Motor neuron (in vitro differentiated cells): ENCODE measurements at regions not wholly inside any gene's neighbourhood (a gene's known extent, or its start where the extent isn't known, plus 50 kb on each side); places are given as distances from the start of the nearest gene placed in this dataset.
A peak's percentile ranks its signal among the peaks of the same experiment; 100 is the strongest.

Experiments used
- ATAC-seq, 8 experiments: fragments of 200-7000 bp; cut with Tn5 transposase; replicated peaks in 6 of 8; 2 replicates each; pipeline ENCODE4 v1.8.0; 2021; ENCODE audit warnings: mild to moderate bottlenecking in 8 of 8, moderate library complexity in 8 of 8
- H3K27ac ChIP-seq, 2 donors: fragments of 250-450 bp; sonication (Bioruptor Pico); 2 replicates each; pipeline ENCODE4 v1.9.0; 2021; ENCODE audit warnings: antibody characterized with exemption in 2 of 2, mild to moderate bottlenecking in 2 of 2, moderate library complexity in 1 of 2
- H3K4me1 ChIP-seq, 2 donors: fragments of 250-450 bp; sonication (Bioruptor Pico); replicated peaks in 1 of 2; 2 replicates each; pipeline ENCODE4 v1.6.1; 2021; ENCODE audit warnings: antibody characterized with exemption in 2 of 2, mild to moderate bottlenecking in 2 of 2, moderate library complexity in 1 of 2
- H3K4me3 ChIP-seq, 5 donors: fragments of 250-450 bp; sonication (Bioruptor Pico); 2 replicates each; pipeline ENCODE4 v1.9.0; 2021; ENCODE audit warnings: antibody characterized with exemption in 5 of 5, mild to moderate bottlenecking in 5 of 5, moderate library complexity in 4 of 5
- WGBS, 10 experiments: fragments of 450-650 bp; shearing (Covaris generic); methylation state at CpG; one replicate each; pipeline ENCODE4 v1.0.0; 2022; 5-methylcytosine and 5-hydroxymethylcytosine counted together
- in situ Hi-C, 9 experiments: fragments of 400-800 bp; cut with MboI; loops; one replicate each; pipeline ENCODE4 v1.15.0; 2021; ENCODE audit warnings: low sequenced_read_pairs in 9 of 9, low pct_unique_long_range_greater_than_20kb in 2 of 9; ENCODE audit not compliant: unreplicated experiment in 9 of 9

GRCh38 chr7:52269669-52270068, 765.8 kb upstream of the POM121L12 start:
- Histone ChIP-seq H3K4me1 (no peaks in the 10 kb centered on the region), H3K4me3 (no peak overlapping the region), H3K27ac (no peak overlapping the region)
- WGBS, 10 experiments: 0 to 92% (median 65%) methylated on average over 2 of the region's 2 CpGs; no CpG with 5 or more reads in 1 of the 10 experiments
- in situ Hi-C loops: no loop called here
- no peak for ATAC-seq

- Histone ChIP-seq H3K4me3 (no peak overlapping the region), H3K27ac (no peak overlapping the region), H3K4me1 (peaks cover 0 to 10% of the 10 kb centered on the region in 2 donors)
- WGBS, 10 experiments: 43 to 100% (median 100%) methylated on average over 1 to 6 of the region's 6 CpGs; no CpG with 5 or more reads in 3 of the 10 experiments
- in situ Hi-C loops: no loop called here
- no peak for ATAC-seq
These were observed 774.4 kb upstream of the POM121L12 start for GRCh38 chr7:52261057-52261456.

- ATAC-seq: peak in 3 of 8 experiments; percentile 53 to 73 (median 57)
- no peak overlapping the region for H3K27ac ChIP-seq
- in situ Hi-C loops: no loop called here
- 0 to 91% (median 55%) methylated on average over 1 to 5 of the region's 6 CpGs; no CpG with 5 or more reads in 2 of the 10 experiments for WGBS, 10 experiments
- H3K4me3 ChIP-seq: no peak overlapping the region
- H3K4me1 ChIP-seq: peaks cover 0 to 10% of the 10 kb centered on the region in 2 donors
These were observed 775.3 kb upstream of the POM121L12 start for GRCh38 chr7:52260046-52260665.

- no peak overlapping the region for H3K27ac ChIP-seq
- no peak overlapping the region for H3K4me3 ChIP-seq
- 8 to 100% (median 89%) methylated on average over 1 to 2 of the region's 2 CpGs; no CpG with 5 or more reads in 1 of the 10 experiments for WGBS, 10 experiments
- in situ Hi-C loops: no loop called here
- H3K4me1 ChIP-seq: peaks cover 3 to 10% of the 10 kb centered on the region in 2 donors
- ATAC-seq: peak in 1 of 8 experiments; percentile 16
These were observed 777.5 kb upstream of the POM121L12 start for GRCh38 chr7:52257890-52258289.

GRCh38 chr7:52254396-52255010, 780.9 kb upstream of the POM121L12 start:
- H3K4me1 ChIP-seq: peaks cover 3 to 10% of the 10 kb centered on the region in 2 donors
- H3K27ac ChIP-seq: no peak overlapping the region
- ATAC-seq: no peak
- H3K4me3 ChIP-seq: no peak overlapping the region
- in situ Hi-C loops: no loop called here
- WGBS, 10 experiments: 0 to 86% (median 36%) methylated on average over 2 to 4 of the region's 4 CpGs; no CpG with 5 or more reads in 2 of the 10 experiments

GRCh38 chr7:52253953-52254352, 781.5 kb upstream of the POM121L12 start:
- in situ Hi-C loops: no loop called here
- ATAC-seq: peak in 2 of 8 experiments; percentile 25 to 91
- no peak overlapping the region for H3K27ac ChIP-seq
- peaks cover 3 to 13% of the 10 kb centered on the region in 2 donors for H3K4me1 ChIP-seq
- WGBS, 10 experiments: 0 to 70% (median 56%) methylated on average over 3 to 5 of the region's 5 CpGs; no CpG with 5 or more reads in 3 of the 10 experiments
- H3K4me3 ChIP-seq: no peak overlapping the region

GRCh38 chr7:52249741-52250140, 785.7 kb upstream of the POM121L12 start:
- peaks cover 3 to 24% of the 10 kb centered on the region in 2 donors for H3K4me1 ChIP-seq
- in situ Hi-C loops: no loop called here
- no peak for ATAC-seq
- no peak overlapping the region for H3K27ac ChIP-seq
- WGBS, 10 experiments: 6 to 100% (median 67%) methylated on average over 1 to 6 of the region's 6 CpGs; no CpG with 5 or more reads in 1 of the 10 experiments
- H3K4me3 ChIP-seq: no peak overlapping the region

GRCh38 chr7:52247518-52247917, 787.9 kb upstream of the POM121L12 start:
- in situ Hi-C loops: no loop called here
- Histone ChIP-seq H3K4me1 (peaks cover 0 to 24% of the 10 kb centered on the region in 2 donors), H3K4me3 (no peak overlapping the region), H3K27ac (peak overlapping the region in 1 of 2 donors; percentile 26)
- WGBS, 10 experiments: 0 to 92% (median 71%) methylated on average over 1 to 4 of the region's 4 CpGs
- peak in 4 of 8 experiments; percentile 18 to 56 (median 28) for ATAC-seq

GRCh38 chr7:52243685-52244084, 791.7 kb upstream of the POM121L12 start:
- Histone ChIP-seq H3K27ac (no peak overlapping the region), H3K4me3 (no peak overlapping the region), H3K4me1 (peaks cover 0 to 18% of the 10 kb centered on the region in 2 donors)
- peak in 2 of 8 experiments; percentile 71 to 82 for ATAC-seq
- in situ Hi-C loops: no loop called here
- WGBS, 10 experiments: 28 to 100% (median 86%) methylated on average over 1 to 3 of the region's 3 CpGs; no CpG with 5 or more reads in 1 of the 10 experiments

GRCh38 chr7:52233248-52233647, 802.2 kb upstream of the POM121L12 start:
- no peak overlapping the region for H3K27ac ChIP-seq
- no peaks in the 10 kb centered on the region for H3K4me1 ChIP-seq
- 12 to 100% (median 71%) methylated on average over 1 to 2 of the region's 2 CpGs; no CpG with 5 or more reads in 2 of the 10 experiments for WGBS, 10 experiments
- no peak overlapping the region for H3K4me3 ChIP-seq
- ATAC-seq: no peak
- in situ Hi-C loops: no loop called here

GRCh38 chr7:52211930-52212329, 823.5 kb upstream of the POM121L12 start:
- no peak overlapping the region for H3K27ac ChIP-seq
- 14 to 100% (median 70%) methylated on average over 1 to 2 of the region's 3 CpGs; no CpG with 5 or more reads in 2 of the 10 experiments for WGBS, 10 experiments
- H3K4me3 ChIP-seq: no peak overlapping the region
- no peak for ATAC-seq
- no peaks in the 10 kb centered on the region for H3K4me1 ChIP-seq
- in situ Hi-C loops: no loop called here

GRCh38 chr7:52209614-52210013, 825.8 kb upstream of the POM121L12 start:
- peak in 5 of 8 experiments; percentile 29 to 78 (median 50) for ATAC-seq
- Histone ChIP-seq H3K4me3 (no peak overlapping the region), H3K4me1 (no peaks in the 10 kb centered on the region), H3K27ac (no peak overlapping the region)
- WGBS, 10 experiments: 0 to 100% (median 91%) methylated on average over 1 to 2 of the region's 2 CpGs; no CpG with 5 or more reads in 2 of the 10 experiments
- in situ Hi-C loops: no loop called here

GRCh38 chr7:52197221-52197620, 838.2 kb upstream of the POM121L12 start:
- no peaks in the 10 kb centered on the region for H3K4me1 ChIP-seq
- in situ Hi-C loops: no loop called here
- no peak for ATAC-seq
- WGBS, 10 experiments: 0 to 88% (median 0%) methylated on average over 1 of the region's 1 CpG; no CpG with 5 or more reads in 3 of the 10 experiments
- H3K4me3 ChIP-seq: no peak overlapping the region
- no peak overlapping the region for H3K27ac ChIP-seq
